H1 (cell line): ENCODE measurements at regions not wholly inside any gene's neighbourhood (a gene's known extent, or its start where the extent isn't known, plus 50 kb on each side); places are given as distances from the start of the nearest gene placed in this dataset.

Source experiments
- CTCF ChIA-PET: fragments of 300-600 bp; sonication (Branson Sonifier 250); formaldehyde crosslinking; loops from one replicate; lab custom pipeline; 2021; ENCODE audit not compliant: partially characterized antibody; lab: Charles Lee
- POLR2A ChIA-PET: fragments of 300-600 bp; sonication (Branson Sonifier 250); formaldehyde crosslinking; loops from one replicate; lab custom pipeline; 2021; ENCODE audit warnings: inconsistent platforms; ENCODE audit not compliant: partially characterized antibody; lab: Charles Lee
- DNase-seq, 2 experiments: peaks; one replicate each; pipeline versions ENCODE4 v3.0.0 to v3.0.0-alpha.2; 2010 to 2022; ENCODE audit warnings: low spot score in 2 of 2, low read depth in 1 of 2, mixed read lengths in 1 of 2
- FAIRE-seq: peaks from 2 replicates; lab custom pipeline; 2011; peaks lifted over from hg19 to GRCh38; lab: Jason Lieb, UNC
- H2AFZ ChIP-seq: 2 replicates; pipeline ENCODE4 v1.8.1; 2012; ENCODE audit warnings: low read length, inconsistent platforms
- H2AK5ac ChIP-seq: 2 replicates; pipeline ENCODE4 v1.6.1; 2013; ENCODE audit warnings: low read depth, low read length
- H2BK120ac ChIP-seq: replicated peaks from 2 replicates; pipeline ENCODE3; 2013; ENCODE audit warnings: low read depth, low read length, inconsistent platforms
- H2BK12ac ChIP-seq: 2 replicates; pipeline ENCODE4 v1.6.1; 2013; ENCODE audit warnings: low read depth, low read length
- H2BK15ac ChIP-seq: 2 replicates; pipeline ENCODE4 v1.6.1; 2013; ENCODE audit warnings: low read length
- H2BK20ac ChIP-seq: 2 replicates; pipeline ENCODE4 v1.6.1; 2013; ENCODE audit warnings: low read length
- H2BK5ac ChIP-seq: 2 replicates; pipeline ENCODE4 v1.6.1; 2013; ENCODE audit warnings: low read depth, low read length
- H3K14ac ChIP-seq: 2 replicates; pipeline ENCODE4 v1.6.1; 2013; ENCODE audit warnings: inconsistent platforms; ENCODE audit not compliant: insufficient read length
- H3K18ac ChIP-seq: 2 replicates; pipeline ENCODE4 v1.6.1; 2013; ENCODE audit warnings: low read length; ENCODE audit errors: extremely low read depth
- H3K23ac ChIP-seq: 2 replicates; pipeline ENCODE4 v1.6.1; 2013; ENCODE audit warnings: inconsistent platforms; ENCODE audit not compliant: insufficient read length
- H3K23me2 ChIP-seq: 2 replicates; pipeline ENCODE4 v1.6.1; 2013; ENCODE audit warnings: low read depth, low read length
- H3K27ac ChIP-seq: 2 replicates; pipeline ENCODE4 v1.6.1; 2011; ENCODE audit warnings: low read depth, low read length, inconsistent platforms
- H3K27me3 ChIP-seq, 4 experiments: replicated peaks in 1 of 4; 1 replicate in 1 of 4; 2 replicates in 3 of 4; pipeline versions ENCODE4 v1.6.1 to v1.8.1; 2011 to 2013; ENCODE audit warnings: low read length in 3 of 4, mild to moderate bottlenecking in 3 of 4, inconsistent platforms in 2 of 4, mixed read lengths in 2 of 4, moderate library complexity in 1 of 4; ENCODE audit not compliant: control insufficient read depth in 3 of 4, insufficient read depth in 3 of 4; ENCODE audit errors: extremely low read depth in 1 of 4
- H3K36me3 ChIP-seq, 4 experiments: 2 replicates each; pipeline versions ENCODE4 v1.6.1 to v1.8.1; 2011 to 2013; ENCODE audit warnings: mild to moderate bottlenecking in 4 of 4, low read length in 3 of 4, moderate library complexity in 2 of 4, control low read depth in 1 of 4, inconsistent platforms in 1 of 4; ENCODE audit not compliant: insufficient read depth in 4 of 4, control insufficient read depth in 2 of 4
- H3K4ac ChIP-seq: replicated peaks from 2 replicates; pipeline ENCODE3; 2013; ENCODE audit warnings: low read length, low read depth, mixed read lengths, inconsistent platforms; ENCODE audit not compliant: insufficient read length
- H3K4me1 ChIP-seq, 4 experiments: replicated peaks in 1 of 4; 1 replicate in 1 of 4; 2 replicates in 3 of 4; pipeline versions ENCODE4 v1.6.1 to v1.8.1; 2011 to 2013; ENCODE audit warnings: low read length in 3 of 4, inconsistent platforms in 2 of 4, mixed read lengths in 1 of 4; ENCODE audit not compliant: insufficient read depth in 4 of 4, control insufficient read depth in 3 of 4
- H3K4me2 ChIP-seq, 2 experiments: 2 replicates each; pipeline versions ENCODE4 v1.6.1 to v1.8.1; 2011 to 2013; ENCODE audit warnings: low read depth in 2 of 2, low read length in 2 of 2, control low read depth in 1 of 2, inconsistent platforms in 1 of 2, mild to moderate bottlenecking in 1 of 2; ENCODE audit not compliant: insufficient read depth in 1 of 2
- H3K4me3 ChIP-seq, 4 experiments: fragments of 200-600, 300-600 bp in 1 of 4; sonication (generic), shearing (Covaris generic), sonication (Bioruptor Twin) in 1 of 4; 2 replicates each; pipeline versions ENCODE4 v1.5.1 to v1.8.1; 2011 to 2016; ENCODE audit warnings: low read length in 4 of 4, low read depth in 3 of 4, control low read depth in 2 of 4, inconsistent platforms in 2 of 4, mild to moderate bottlenecking in 2 of 4, mixed read lengths in 1 of 4, moderate library complexity in 1 of 4; ENCODE audit not compliant: insufficient read depth in 2 of 4; ENCODE audit errors: extremely low read depth in 1 of 4
- H3K56ac ChIP-seq: replicated peaks from 2 replicates; pipeline ENCODE3; 2013; ENCODE audit warnings: low read depth, mild to moderate bottlenecking, mixed read lengths, low read length, inconsistent platforms; ENCODE audit not compliant: insufficient read length
- H3K79me1 ChIP-seq: 2 replicates; pipeline ENCODE4 v1.6.1; 2013; ENCODE audit warnings: low read depth, low read length, control low read depth
- H3K79me2 ChIP-seq, 2 experiments: 2 replicates each; pipeline versions ENCODE4 v1.6.1 to v1.8.1; 2012 to 2013; ENCODE audit warnings: low read length in 2 of 2, mild to moderate bottlenecking in 2 of 2, inconsistent platforms in 1 of 2; ENCODE audit not compliant: insufficient read depth in 2 of 2, control insufficient read depth in 1 of 2
- H3K9ac ChIP-seq, 4 experiments: replicated peaks in 1 of 4; 1 replicate in 1 of 4; 2 replicates in 3 of 4; pipeline versions ENCODE4 v1.6.1 to v1.8.1; 2011 to 2013; ENCODE audit warnings: low read depth in 3 of 4, low read length in 3 of 4, control low read depth in 2 of 4, mild to moderate bottlenecking in 2 of 4, moderate library complexity in 2 of 4, inconsistent platforms in 1 of 4; ENCODE audit errors: extremely low read depth in 1 of 4
- H3K9me3 ChIP-seq, 2 experiments: 2 replicates each; pipeline versions ENCODE4 v1.6.1 to v1.8.1; 2012 to 2013; ENCODE audit warnings: mild to moderate bottlenecking in 2 of 2, moderate library complexity in 2 of 2, control low read depth in 1 of 2, inconsistent platforms in 1 of 2, low read depth in 1 of 2, low read length in 1 of 2, mixed read lengths in 1 of 2; ENCODE audit not compliant: insufficient read depth in 2 of 2
- H4K20me1 ChIP-seq, 2 experiments: replicated peaks in 1 of 2; 2 replicates each; pipeline versions ENCODE3 to v1.8.1; 2011 to 2013; ENCODE audit warnings: inconsistent platforms in 2 of 2, low read length in 2 of 2, mild to moderate bottlenecking in 1 of 2; ENCODE audit not compliant: insufficient read depth in 2 of 2, control insufficient read depth in 1 of 2
- H4K5ac ChIP-seq: 2 replicates; pipeline ENCODE4 v1.6.1; 2013; ENCODE audit warnings: low read length, low read depth, mixed read lengths, inconsistent platforms; ENCODE audit not compliant: insufficient read length
- H4K8ac ChIP-seq: 2 replicates; pipeline ENCODE4 v1.8.0; 2013; ENCODE audit warnings: mild to moderate bottlenecking, moderate library complexity, low read length, inconsistent platforms; ENCODE audit not compliant: insufficient read depth; ENCODE audit errors: extremely low read depth
- H4K91ac ChIP-seq: replicated peaks from 2 replicates; pipeline ENCODE3; 2013; ENCODE audit warnings: low read length, mixed read lengths, inconsistent platforms; ENCODE audit not compliant: insufficient read length
- RAD21 ChIP-seq, 2 experiments: IDR thresholded peaks in 1 of 2; conservative IDR thresholded peaks in 1 of 2; 2 replicates each; pipeline ENCODE4 v1.6.1; 2011; ENCODE audit warnings: low read depth in 2 of 2, low read length in 2 of 2, improper control_type of control experiment in 1 of 2, inconsistent platforms in 1 of 2, mild to moderate bottlenecking in 1 of 2, moderate library complexity in 1 of 2
- SUZ12 ChIP-seq: fragments of 200-600 bp; sonication (generic); IDR thresholded peaks from 2 replicates; pipeline ENCODE4 v1.6.1; 2012; ENCODE audit warnings: mild to moderate bottlenecking, inconsistent platforms, low read length, moderate library complexity, mixed read lengths
- WGBS, 2 experiments: shearing (Covaris generic) in 1 of 2; methylation state at CpG; one replicate each; pipeline versions ENCODE4 v1.1.6 to v1.1.7; 2013 to 2015; ENCODE audit warnings: low lambda C conversion rate in 2 of 2, mixed read lengths in 2 of 2, inconsistent platforms in 1 of 2, low coverage in 1 of 2, missing lambda C conversion rate in 1 of 2; ENCODE audit not compliant: insufficient replicate concordance in 2 of 2, insufficient coverage in 1 of 2, insufficient read length in 1 of 2; ENCODE audit errors: extremely low coverage in 1 of 2, missing lambda C conversion rate in 1 of 2; 5-methylcytosine and 5-hydroxymethylcytosine counted together

GRCh38 chr1:234909307-234909810 lies 219.3 kb downstream of the TOMM20 start:
- Histone ChIP-seq H3K18ac (no peak overlapping the region), H3K56ac (no peak overlapping the region), H4K8ac (no peak overlapping the region), H4K5ac (no peak overlapping the region), H3K27ac (no peak overlapping the region), H2BK5ac (no peak overlapping the region), H3K4me3 (no peak overlapping the region), H3K23me2 (no peaks in the 10 kb centered on the region), H3K14ac (no peak overlapping the region), H2BK20ac (no peak overlapping the region), H3K4ac (no peak overlapping the region), H3K9ac (no peak overlapping the region), H4K20me1 (no peaks in the 10 kb centered on the region), H3K79me1 (no peaks in the 10 kb centered on the region), H2AFZ (no peak overlapping the region), H3K79me2 (no peaks in the 10 kb centered on the region), H2AK5ac (no peak overlapping the region), H3K36me3 (no peaks in the 10 kb centered on the region), H2BK120ac (no peak overlapping the region), H3K23ac (no peak overlapping the region), H3K4me2 (no peak overlapping the region), H4K91ac (no peak overlapping the region), H3K4me1 (peaks cover 2 to 10% (median 9%) of the 10 kb centered on the region in 4 experiments), H2BK12ac (no peak overlapping the region), H3K9me3 (no peaks in the 10 kb centered on the region), H3K27me3 (peaks cover 0 to 2% (median 0%) of the 10 kb centered on the region in 4 experiments; a peak in 1 of 7 replicates), H2BK15ac (no peak overlapping the region)
- DNase-seq = no peak
- WGBS, 2 experiments = 90% methylated on average over 1 of the region's 1 CpG; no CpG with 5 or more reads in 1 of the 2 experiments
- CTCF ChIA-PET = interaction anchor here (0.6 to 1.0 kb wide), 2 partner anchors 33 to 69 kb away, joined by 3 read pairs; no protein-coding TSS in a partner anchor
- POLR2A ChIA-PET = interaction anchor here (1.2 kb wide), 1 partner anchor 38 kb away, joined by 3 read pairs; no protein-coding TSS in a partner anchor
- no peak for FAIRE-seq
- TF ChIP-seq SUZ12 = no peak
- TF ChIP-seq RAD21 (IDR thresholded peaks at IDR 0.05 in 1 of 2, conservative IDR thresholded peaks at IDR 0.05 in 1 of 2; ENCODE audit: low read depth in 2 of 2, low read length in 2 of 2) = no peak
